DMS79 (cell line): ENCODE measurements at regions not wholly inside any gene's neighbourhood (a gene's known extent, or its start where the extent isn't known, plus 50 kb on each side); places are given as distances from the start of the nearest gene placed in this dataset.

Experiments used
- DNase-seq: peaks from one replicate; lab custom pipeline; 2025; lab: John Stamatoyannopoulos, UW

GRCh38 chr5:123875561-123876275 is 363.7 kb downstream of the CSNK1G3 start:
- DNase-seq: no peak

GRCh38 chr5:123874600-123875201 is 362.7 kb downstream of the CSNK1G3 start:
- DNase-seq: no peak

- DNase-seq: no peak
Measured at GRCh38 chr5:123873846-123874245, 361.9 kb downstream of the CSNK1G3 start.

GRCh38 chr5:123871373-123871772 is 359.4 kb downstream of the CSNK1G3 start:
- no peak for DNase-seq

GRCh38 chr5:123868881-123869280 is 356.9 kb downstream of the CSNK1G3 start:
- DNase-seq: no peak

- no peak for DNase-seq
Measured at GRCh38 chr5:123868267-123868666, 356.3 kb downstream of the CSNK1G3 start.

- no peak for DNase-seq
Measured at GRCh38 chr5:123865641-123866040, 353.7 kb downstream of the CSNK1G3 start.

- DNase-seq: no peak
Measured at GRCh38 chr5:123864578-123864977, 352.6 kb downstream of the CSNK1G3 start.

- no peak for DNase-seq
Measured at GRCh38 chr5:123858938-123859337, 347.0 kb downstream of the CSNK1G3 start.

- DNase-seq: no peak
Measured at GRCh38 chr5:123856766-123857165, 344.8 kb downstream of the CSNK1G3 start.

GRCh38 chr5:123855609-123856008 is 343.6 kb downstream of the CSNK1G3 start:
- DNase-seq: peak; percentile 56

- DNase-seq: no peak
Measured at GRCh38 chr5:123845356-123846100, 333.6 kb downstream of the CSNK1G3 start.

- DNase-seq: no peak
Measured at GRCh38 chr5:123844873-123845272, 332.9 kb downstream of the CSNK1G3 start.

- no peak for DNase-seq
Measured at GRCh38 chr5:123835421-123835820, 323.4 kb downstream of the CSNK1G3 start.

GRCh38 chr5:123830575-123830974 is 318.6 kb downstream of the CSNK1G3 start:
- no peak for DNase-seq

GRCh38 chr5:123827811-123828210 is 315.8 kb downstream of the CSNK1G3 start:
- no peak for DNase-seq

- no peak for DNase-seq
Measured at GRCh38 chr5:123819833-123820232, 307.9 kb downstream of the CSNK1G3 start.

GRCh38 chr5:123819386-123819785 is 307.4 kb downstream of the CSNK1G3 start:
- no peak for DNase-seq

- no peak for DNase-seq
Measured at GRCh38 chr5:123817267-123817666, 305.3 kb downstream of the CSNK1G3 start.

- DNase-seq: peak; percentile 4
Measured at GRCh38 chr5:123814801-123815470, 303.0 kb downstream of the CSNK1G3 start.

- peak; percentile 67 for DNase-seq
Measured at GRCh38 chr5:123813937-123814624, 302.1 kb downstream of the CSNK1G3 start.

GRCh38 chr5:123813264-123813663 is 301.3 kb downstream of the CSNK1G3 start:
- DNase-seq: no peak
